KBM-7 (cell line): ENCODE measurements at regions not wholly inside any gene's neighbourhood (a gene's known extent, or its start where the extent isn't known, plus 50 kb on each side); places are given as distances from the start of the nearest gene placed in this dataset.
"Not testable (repeated sequence)": the region's sequence is repeated elsewhere in the genome, so short reads cannot be mapped to it uniquely, and the experiment has no call there.

Experiments used
- DNase-seq: peaks from one replicate; pipeline ENCODE4 v3.0.0-alpha.2; 2015
- in situ Hi-C: fragments of 300-500 bp; cut with MboI; formaldehyde crosslinking; loops from 2 replicates; pipeline ENCODE4 v1.14.3; 2020; ENCODE audit warnings: low sequenced_read_pairs, low pct_unique_long_range_greater_than_20kb, mixed read lengths

DNA sequence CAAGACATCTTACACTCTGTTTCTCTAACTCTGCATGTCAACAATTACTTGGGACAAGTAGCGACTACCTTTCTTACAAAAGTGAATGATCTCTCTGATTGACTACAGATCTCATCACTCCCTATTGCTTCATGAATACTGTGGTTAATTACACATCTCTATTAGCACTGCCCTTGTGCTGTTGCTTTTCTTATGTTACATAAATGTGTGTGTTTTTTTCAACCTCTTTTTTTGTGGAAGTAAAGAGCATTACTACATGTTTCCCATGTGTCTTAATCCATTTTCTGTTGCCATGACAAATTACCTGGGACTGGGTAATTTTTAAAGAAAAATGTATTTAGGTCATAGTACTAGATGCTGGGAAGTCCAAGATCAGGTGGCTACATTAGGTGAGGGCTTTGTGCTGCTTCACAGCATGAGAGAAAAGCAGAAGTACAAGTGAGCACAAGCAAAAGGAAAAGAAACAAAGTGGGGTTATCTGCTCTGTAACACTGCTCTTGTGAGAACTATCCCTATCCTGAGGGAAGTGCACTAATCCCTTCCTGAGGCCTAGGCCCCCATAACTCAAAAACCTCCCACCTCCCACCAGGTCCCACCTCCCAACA, 298.2 kb upstream of the SATB1 start:
- DNase-seq = peak; percentile 61
- in situ Hi-C loops = no loop called here

GRCh38 chr3:18720543-18720942, 295.4 kb upstream of the SATB1 start:
- in situ Hi-C loops = no loop called here
- no peak for DNase-seq

- in situ Hi-C loops = no loop called here
- no peak for DNase-seq
Observed at GRCh38 chr3:18717598-18717997, 292.5 kb upstream of the SATB1 start.

DNA sequence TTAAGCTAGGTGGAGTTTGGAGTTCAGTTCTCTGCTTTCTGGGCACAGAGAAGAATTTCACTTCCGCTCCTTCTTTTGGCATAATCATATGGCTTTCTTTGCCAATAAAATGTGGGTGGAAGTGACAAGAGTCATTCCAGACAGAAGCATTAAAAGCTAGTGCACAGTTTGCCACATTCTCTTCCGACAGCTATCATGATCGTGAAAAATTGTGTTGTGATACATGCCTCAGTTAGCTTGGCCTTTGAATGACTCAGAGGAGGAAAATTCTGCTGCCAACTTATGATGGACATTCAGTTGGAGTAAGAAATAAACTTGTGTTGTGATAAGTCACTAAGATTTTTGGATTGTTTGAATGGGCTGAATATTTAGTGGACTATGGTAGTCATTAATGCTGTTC, 291.7 kb upstream of the SATB1 start:
- in situ Hi-C loops = no loop called here
- DNase-seq = no peak

- no peak for DNase-seq
- in situ Hi-C loops = no loop called here
Observed at GRCh38 chr3:18716101-18716500, 291.0 kb upstream of the SATB1 start.

- in situ Hi-C loops = no loop called here
- DNase-seq = no peak
Observed at GRCh38 chr3:18715208-18715607, 290.1 kb upstream of the SATB1 start.

GRCh38 chr3:18713577-18713951, 288.4 kb upstream of the SATB1 start:
- in situ Hi-C loops = no loop called here
- DNase-seq = no peak

- in situ Hi-C loops = no loop called here
- DNase-seq = no peak
Observed at GRCh38 chr3:18712713-18713576, 287.8 kb upstream of the SATB1 start.

DNA sequence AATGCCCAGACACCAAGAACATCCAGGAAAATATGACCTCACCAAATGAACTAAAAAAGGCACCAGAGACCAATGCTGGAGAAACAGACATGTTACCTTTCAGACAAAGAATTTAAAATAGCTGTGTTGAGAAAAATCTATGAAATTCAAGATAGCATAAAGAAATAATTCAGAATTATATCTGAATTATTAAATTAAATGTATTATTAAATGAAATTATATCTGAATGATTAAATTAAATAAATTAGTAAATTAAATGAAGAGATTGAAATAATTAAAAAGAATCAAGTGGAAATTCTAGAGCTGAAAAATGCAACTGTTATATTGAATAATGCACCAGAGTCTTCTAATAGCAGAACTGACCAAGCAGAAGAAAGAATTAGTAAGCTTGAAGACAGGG, 279.2 kb upstream of the SATB1 start:
- in situ Hi-C loops = no loop called here
- DNase-seq = no peak

- in situ Hi-C loops = no loop called here
- DNase-seq = no peak
Observed at GRCh38 chr3:18703798-18704197, 278.7 kb upstream of the SATB1 start.

DNA sequence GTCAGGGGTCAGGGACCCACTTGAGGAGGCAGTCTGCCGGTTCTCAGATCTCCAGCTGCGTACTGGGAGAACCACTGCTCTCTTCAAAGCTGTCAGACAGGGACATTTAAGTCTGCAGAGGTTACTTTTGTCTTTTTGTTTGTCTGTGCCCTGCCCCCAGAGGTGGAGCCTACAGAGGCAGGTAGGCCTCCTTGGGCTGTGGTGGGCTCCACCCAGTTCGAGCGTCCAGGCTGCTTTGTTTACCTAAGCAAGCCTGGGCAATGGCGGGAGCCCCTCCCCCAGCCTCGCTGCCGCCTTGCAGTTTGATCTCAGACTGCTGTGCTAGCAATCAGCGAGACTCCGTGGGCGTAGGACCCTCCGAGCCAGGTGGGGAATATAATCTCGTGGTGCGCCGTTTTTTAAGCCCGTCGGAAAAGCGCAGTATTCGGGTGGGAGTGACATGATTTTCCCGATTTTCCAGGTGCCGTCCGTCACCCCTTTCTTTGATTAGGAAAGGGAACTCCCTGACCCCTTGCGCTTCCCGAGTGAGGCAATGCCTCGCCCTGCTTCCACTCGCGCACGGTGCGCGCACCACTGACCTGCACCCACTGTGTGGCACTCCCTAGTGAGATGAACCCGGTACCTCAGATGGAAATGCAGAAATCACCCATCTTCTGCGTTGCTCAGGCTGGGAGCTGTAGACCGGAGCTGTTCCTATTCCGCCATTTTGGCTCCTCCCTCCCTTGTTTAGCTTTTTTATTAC, 268.6 kb upstream of the SATB1 start:
- in situ Hi-C loops = not testable (repeated sequence)

GRCh38 chr3:18687286-18687685, 262.1 kb upstream of the SATB1 start:
- no peak for DNase-seq
- in situ Hi-C loops = no loop called here

More for the DNA sequence above, 268.6 kb upstream of the SATB1 start:
- DNase-seq = not testable (repeated sequence)

- DNase-seq = no peak
- in situ Hi-C loops = no loop called here
Observed at GRCh38 chr3:18683900-18684299, 258.8 kb upstream of the SATB1 start.

- in situ Hi-C loops = no loop called here
Observed at GRCh38 chr3:18681818-18682345, 256.7 kb upstream of the SATB1 start.

GRCh38 chr3:18680758-18681157, 255.6 kb upstream of the SATB1 start:
- in situ Hi-C loops = no loop called here

More at GRCh38 chr3:18681818-18682345, 256.7 kb upstream of the SATB1 start:
- no peak for DNase-seq

DNA sequence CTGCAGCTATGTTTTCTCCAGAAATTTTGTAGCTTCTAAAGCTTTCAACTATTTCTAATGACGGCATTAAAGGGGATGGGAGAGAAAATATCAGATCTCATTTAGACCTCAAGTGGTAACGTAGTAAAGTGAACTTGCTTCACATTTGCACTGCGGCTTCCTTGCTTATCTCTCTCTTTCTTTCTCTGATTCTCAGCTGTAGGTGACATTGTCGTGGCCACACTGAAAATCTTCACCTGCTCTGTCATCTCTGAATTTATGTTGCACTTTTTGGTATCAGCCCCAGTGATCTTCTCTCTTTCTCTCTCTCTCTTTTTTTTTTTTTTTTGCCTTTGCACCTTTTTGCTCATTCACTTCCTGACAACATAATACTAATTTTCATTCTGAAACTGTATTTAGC, 254.1 kb upstream of the SATB1 start:
- no peak for DNase-seq
- in situ Hi-C loops = no loop called here

More at GRCh38 chr3:18680758-18681157, 255.6 kb upstream of the SATB1 start:
- DNase-seq = no peak

- no peak for DNase-seq
- in situ Hi-C loops = no loop called here
Observed at GRCh38 chr3:18675197-18675596, 250.1 kb upstream of the SATB1 start.

DNA sequence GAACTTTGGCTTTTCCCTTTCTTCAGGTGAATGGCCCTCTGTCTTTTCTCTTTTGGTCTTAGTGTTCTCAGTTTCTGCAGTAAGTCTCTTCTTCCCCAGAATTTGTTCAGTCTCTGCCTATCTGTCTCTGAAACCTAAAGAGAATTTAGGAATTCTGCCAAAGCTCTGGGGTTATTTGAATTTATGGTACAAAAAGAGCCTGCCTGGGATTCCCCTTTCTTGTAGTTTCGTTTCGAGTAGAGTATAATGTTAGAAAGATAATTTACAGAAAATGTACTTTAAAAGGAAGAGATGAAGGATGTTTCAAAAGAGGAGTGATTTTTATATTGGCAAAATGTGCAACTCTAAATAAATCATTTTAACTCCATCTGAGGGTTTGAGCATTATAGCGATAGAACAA, 247.4 kb upstream of the SATB1 start:
- no peak for DNase-seq
- in situ Hi-C loops = no loop called here

DNA sequence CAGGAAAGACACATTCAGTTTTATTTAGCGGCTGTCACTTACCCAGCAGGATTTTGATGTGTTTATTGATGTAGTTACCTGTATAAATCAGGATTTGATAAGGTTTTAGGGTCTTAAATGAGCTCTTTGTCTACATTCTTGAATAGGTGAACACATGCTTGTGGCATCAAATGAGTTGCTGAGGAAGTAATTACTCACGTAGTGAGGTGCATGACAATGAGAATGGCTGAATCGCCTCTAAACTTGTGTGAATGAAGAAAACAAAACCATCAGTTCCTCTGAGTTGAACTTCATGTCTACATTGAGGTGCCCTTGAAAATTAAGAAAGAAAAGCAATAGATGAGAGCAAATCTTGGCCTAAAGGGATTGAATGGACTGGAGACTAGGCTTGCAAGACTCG, 245.6 kb upstream of the SATB1 start:
- in situ Hi-C loops = no loop called here

DNA sequence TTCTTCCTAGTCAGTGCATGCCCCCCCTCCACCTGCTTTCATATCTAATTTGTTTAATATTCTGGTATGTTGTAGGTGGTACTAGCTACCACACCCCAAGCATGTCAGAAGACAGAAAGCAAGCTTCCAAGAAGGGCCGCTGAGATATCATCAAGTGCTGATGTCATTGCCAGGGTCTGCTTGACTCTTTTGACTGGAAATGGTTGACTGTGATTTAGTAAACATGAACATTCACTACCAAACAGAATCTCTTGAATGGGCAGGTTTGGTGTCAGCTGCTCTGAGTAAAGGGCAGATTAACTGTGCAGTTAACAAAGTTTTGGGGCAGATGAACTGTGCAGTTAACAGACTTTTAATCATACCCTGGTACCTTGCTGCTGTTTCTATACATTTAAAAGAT, 244.2 kb upstream of the SATB1 start:
- in situ Hi-C loops = no loop called here
- DNase-seq = no peak

More for the DNA sequence above, 245.6 kb upstream of the SATB1 start:
- DNase-seq = no peak
